GM21786 (cell line): ENCODE measurements at regions not wholly inside any gene's neighbourhood (a gene's known extent, or its start where the extent isn't known, plus 50 kb on each side); places are given as distances from the start of the nearest gene placed in this dataset.
"Not testable (repeated sequence)": the region's sequence is repeated elsewhere in the genome, so short reads cannot be mapped to it uniquely, and the experiment has no call there.

ENCODE experiments used
- ATAC-seq: cut with Tn5 transposase; IDR thresholded peaks from one replicate; pipeline ENCODE4 v1.9.1; 2021; ENCODE audit not compliant: unreplicated experiment

GRCh38 chr3:31095255-31095654 lies 200.8 kb upstream of the GADL1 start:
- no peak for ATAC-seq

GRCh38 chr3:31096661-31097395 lies 202.4 kb upstream of the GADL1 start:
- ATAC-seq, result no peak

- ATAC-seq, result no peak
Measured at GRCh38 chr3:31100519-31100918, 206.1 kb upstream of the GADL1 start.

GRCh38 chr3:31101285-31101684 lies 206.8 kb upstream of the GADL1 start:
- ATAC-seq, result not testable (repeated sequence)

GRCh38 chr3:31102196-31102879 lies 207.9 kb upstream of the GADL1 start:
- no peak for ATAC-seq

- no peak for ATAC-seq
Measured at GRCh38 chr3:31103181-31103580, 208.7 kb upstream of the GADL1 start.

- ATAC-seq, result no peak
Measured at GRCh38 chr3:31103623-31104180, 209.2 kb upstream of the GADL1 start.

GRCh38 chr3:31105011-31105410 lies 210.6 kb upstream of the GADL1 start:
- ATAC-seq, result no peak

- no peak for ATAC-seq
Measured at GRCh38 chr3:31105438-31106077, 211.1 kb upstream of the GADL1 start.

GRCh38 chr3:31106204-31106603 lies 211.7 kb upstream of the GADL1 start:
- ATAC-seq, result no peak

GRCh38 chr3:31106912-31107311 lies 212.5 kb upstream of the GADL1 start:
- ATAC-seq, result peak; percentile 97

GRCh38 chr3:31114929-31115283 lies 220.4 kb upstream of the GADL1 start:
- no peak for ATAC-seq

GRCh38 chr3:31115531-31115930 lies 221.1 kb upstream of the GADL1 start:
- not testable (repeated sequence) for ATAC-seq

GRCh38 chr3:31116651-31117050 lies 222.2 kb upstream of the GADL1 start:
- no peak for ATAC-seq

- ATAC-seq, result no peak
Measured at GRCh38 chr3:31117854-31118253, 223.4 kb upstream of the GADL1 start.

- no peak for ATAC-seq
Measured at GRCh38 chr3:31124373-31124772, 229.9 kb upstream of the GADL1 start.

- no peak for ATAC-seq
Measured at GRCh38 chr3:31125413-31126020, 231.1 kb upstream of the GADL1 start.

- peak; percentile 42 for ATAC-seq
Measured at GRCh38 chr3:31129241-31129640, 234.8 kb upstream of the GADL1 start.

GRCh38 chr3:31132132-31132769 lies 237.8 kb upstream of the GADL1 start:
- no peak for ATAC-seq

GRCh38 chr3:31133541-31133940 lies 239.1 kb upstream of the GADL1 start:
- ATAC-seq, result peak; percentile 46

GRCh38 chr3:31135546-31135945 lies 241.1 kb upstream of the GADL1 start:
- no peak for ATAC-seq
